ENCODE measurements at regions not wholly inside any gene's neighbourhood (a gene's known extent, or its start where the extent isn't known, plus 50 kb on each side); places are given as distances from the start of the nearest gene placed in this dataset.

GRCh38 chr3:66703501-66703900, 202.7 kb upstream of the LRIG1 start:
- TF ChIP-seq JUND (IDR thresholded peaks at IDR 0.05) (no peak), CTCF (IDR thresholded peaks at IDR 0.05; ENCODE audit: low read depth, low read length, missing input control) (no peak), MAX (IDR thresholded peaks at IDR 0.05) (no peak), RXRA (IDR thresholded peaks at IDR 0.05) (no peak), FOXA2 (IDR thresholded peaks at IDR 0.05) (no peak), GABPA (IDR thresholded peaks at IDR 0.05 in 1 of 2, conservative IDR thresholded peaks at IDR 0.05 in 1 of 2) (no peak), REST (IDR thresholded peaks at IDR 0.05) (no peak)

Measured in liver (tissue), 3 donors.